Thyroid gland (tissue), 4 donors: ENCODE measurements at regions not wholly inside any gene's neighbourhood (a gene's known extent, or its start where the extent isn't known, plus 50 kb on each side); places are given as distances from the start of the nearest gene placed in this dataset.

ENCODE experiments used
- POLR2A ChIP-seq, 2 donors: fragments of 450-650 bp; IDR thresholded peaks; one replicate each; pipeline ENCODE4 v1.6.1; 2017; ENCODE audit warnings: antibody characterized with exemption in 2 of 2, mild to moderate bottlenecking in 2 of 2, moderate library complexity in 1 of 2
- TF ChIP-seq, protein P1 (sequence below), 6 experiments: fragments of 200-600 bp in 3 of 6; fragments of 450-650 bp in 3 of 6; sonication (generic) in 3 of 6; IDR thresholded peaks; one replicate each; pipeline ENCODE4 v1.5.1; 2016 to 2019; ENCODE audit warnings: antibody characterized with exemption in 6 of 6, mild to moderate bottlenecking in 2 of 6, inconsistent platforms in 1 of 6, moderate library complexity in 1 of 6

DNA sequence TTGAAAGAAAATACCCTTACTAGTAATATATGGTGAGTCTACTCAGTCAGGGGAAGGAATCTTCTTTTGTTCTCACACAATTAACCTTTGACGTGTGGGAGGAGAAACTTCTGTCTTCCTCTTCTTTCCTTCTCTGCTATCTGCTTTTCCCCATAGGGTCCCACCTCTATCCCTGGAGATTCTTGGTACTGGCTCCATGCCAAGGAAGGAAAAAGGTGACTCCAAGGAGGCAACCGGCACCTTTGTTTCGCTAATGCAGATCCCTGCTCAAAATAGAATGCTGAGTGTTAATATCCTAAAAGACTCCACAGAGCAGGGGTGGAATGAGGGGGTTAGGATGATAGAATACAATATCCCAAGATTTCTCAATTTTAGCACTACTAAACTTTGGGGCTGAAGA is 116.7 kb downstream of the CD164 start:
- no peak for TF ChIP-seq POLR2A (IDR thresholded peaks at IDR 0.05)
- TF ChIP-seq, protein P1, sequence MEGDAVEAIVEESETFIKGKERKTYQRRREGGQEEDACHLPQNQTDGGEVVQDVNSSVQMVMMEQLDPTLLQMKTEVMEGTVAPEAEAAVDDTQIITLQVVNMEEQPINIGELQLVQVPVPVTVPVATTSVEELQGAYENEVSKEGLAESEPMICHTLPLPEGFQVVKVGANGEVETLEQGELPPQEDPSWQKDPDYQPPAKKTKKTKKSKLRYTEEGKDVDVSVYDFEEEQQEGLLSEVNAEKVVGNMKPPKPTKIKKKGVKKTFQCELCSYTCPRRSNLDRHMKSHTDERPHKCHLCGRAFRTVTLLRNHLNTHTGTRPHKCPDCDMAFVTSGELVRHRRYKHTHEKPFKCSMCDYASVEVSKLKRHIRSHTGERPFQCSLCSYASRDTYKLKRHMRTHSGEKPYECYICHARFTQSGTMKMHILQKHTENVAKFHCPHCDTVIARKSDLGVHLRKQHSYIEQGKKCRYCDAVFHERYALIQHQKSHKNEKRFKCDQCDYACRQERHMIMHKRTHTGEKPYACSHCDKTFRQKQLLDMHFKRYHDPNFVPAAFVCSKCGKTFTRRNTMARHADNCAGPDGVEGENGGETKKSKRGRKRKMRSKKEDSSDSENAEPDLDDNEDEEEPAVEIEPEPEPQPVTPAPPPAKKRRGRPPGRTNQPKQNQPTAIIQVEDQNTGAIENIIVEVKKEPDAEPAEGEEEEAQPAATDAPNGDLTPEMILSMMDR (IDR thresholded peaks at IDR 0.05), result no peak
